Ovary (tissue), 7 donors: ENCODE measurements at regions not wholly inside any gene's neighbourhood (a gene's known extent, or its start where the extent isn't known, plus 50 kb on each side); places are given as distances from the start of the nearest gene placed in this dataset. TPM values are rescaled to one million over a fixed set of nuclear protein-coding genes. Genes with fewer than 3 reads are reported as not detected.

Experiments used
- DNase-seq, 5 donors: peaks; one replicate each; pipeline ENCODE4 v3.0.0-alpha.2; 2019 to 2020
- H3K27ac ChIP-seq, 2 donors: fragments of 200-600 bp; one replicate each; pipeline versions ENCODE4 v1.5.1 to v1.8.0; 2019 to 2022
- H3K27me3 ChIP-seq: fragments of 200-600 bp; one replicate; pipeline ENCODE4 v1.8.0; 2022
- H3K36me3 ChIP-seq: fragments of 200-600 bp; sonication (generic); one replicate; pipeline ENCODE4 v1.5.1; 2019
- H3K4me1 ChIP-seq: one replicate; pipeline ENCODE4 v1.8.1; 2013; ENCODE audit warnings: mild to moderate bottlenecking, moderate library complexity; ENCODE audit not compliant: insufficient read depth
- H3K4me3 ChIP-seq: fragments of 200-600 bp; sonication (generic); one replicate; pipeline ENCODE4 v1.5.1; 2017
- H3K9me3 ChIP-seq, 2 donors: fragments of 200-600 bp in 1 of 2; sonication (generic) in 1 of 2; one replicate each; pipeline versions ENCODE4 v1.5.1 to v1.8.1; 2013 to 2019; ENCODE audit warnings: mild to moderate bottlenecking in 1 of 2, moderate library complexity in 1 of 2
- EP300 ChIP-seq: sonication (generic); formaldehyde crosslinking; IDR thresholded peaks from one replicate; pipeline ENCODE4 v1.6.1; 2017; ENCODE audit warnings: antibody characterized with exemption
- POLR2A ChIP-seq: fragments of 450-650 bp; IDR thresholded peaks from one replicate; pipeline ENCODE4 v1.6.1; 2017; ENCODE audit warnings: antibody characterized with exemption, mild to moderate bottlenecking, moderate library complexity
- WGBS, 3 donors: extraction: QIAGEN DNeasy Blood & Tissue Kit in 1 of 3; methylation state at CpG; one replicate each; pipeline versions ENCODE4 v1.1.5 to v1.1.7; 2013 to 2017; 5-methylcytosine and 5-hydroxymethylcytosine counted together
- intact Hi-C, 4 donors: fragments of 100-400 bp; cut with DNase I; formaldehyde crosslinking; loops; one replicate each; pipeline versions ENCODE4 v1.11.0 to v1.15.1; 2022 to 2023
- small RNA-seq: library from RNA; depleted of rRNA; stranded (forward); fragments of <200 nt; gene quantifications from one replicate; pipeline ENCODE3, GENCODE V24; 2016
- TF ChIP-seq, protein P1 (sequence below), 3 donors: fragments of 450-650 bp in 2 of 3; fragments of 200-600 bp in 1 of 3; IDR thresholded peaks; one replicate each; pipeline versions ENCODE4 v1.5.1 to v1.8.0; 2016 to 2022; ENCODE audit warnings: antibody characterized with exemption in 3 of 3, mild to moderate bottlenecking in 1 of 3
- donor health status: DM: no; HTN: no; CAD: no; lungs with moderate emphysema.
- donor health status: DM: no; HTN: no; CAD: no.
- donor health status: Bipolar disorder and iron deficiency.
- donor health status: DM: no; HTN: no; CAD: no.
- donor health status: DM: yes; HTN: yes; CAD: no.

DNA sequence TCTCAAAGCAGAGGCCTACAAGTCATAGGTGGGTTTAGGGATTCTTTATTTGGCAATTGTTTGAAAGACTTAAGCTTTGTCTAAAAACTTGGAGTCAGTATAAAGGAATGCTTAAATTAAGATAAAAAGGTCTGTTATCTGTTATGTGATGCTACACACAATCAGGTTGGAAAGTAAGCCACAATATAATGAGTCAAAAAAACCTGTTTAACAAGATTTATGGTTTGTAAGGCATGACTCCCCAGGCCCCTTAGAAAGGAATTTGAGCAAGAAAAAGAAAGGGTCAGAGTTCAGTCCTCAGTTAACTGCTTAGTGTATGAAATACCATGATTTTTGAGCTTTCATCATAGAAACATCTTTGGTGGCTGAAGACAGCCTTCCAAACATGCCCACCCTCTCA is 66.8 kb upstream of the HMGN3 start:
- Histone ChIP-seq H3K4me1 (no peaks in the 10 kb centered on the region), H3K36me3 (no peaks in the 10 kb centered on the region), H3K4me3 (no peak overlapping the region), H3K9me3 (no peaks in the 10 kb centered on the region), H3K27me3 (no peaks in the 10 kb centered on the region), H3K27ac (no peak overlapping the region)
- intact Hi-C loops: no loop called here
- TF ChIP-seq, protein P1, sequence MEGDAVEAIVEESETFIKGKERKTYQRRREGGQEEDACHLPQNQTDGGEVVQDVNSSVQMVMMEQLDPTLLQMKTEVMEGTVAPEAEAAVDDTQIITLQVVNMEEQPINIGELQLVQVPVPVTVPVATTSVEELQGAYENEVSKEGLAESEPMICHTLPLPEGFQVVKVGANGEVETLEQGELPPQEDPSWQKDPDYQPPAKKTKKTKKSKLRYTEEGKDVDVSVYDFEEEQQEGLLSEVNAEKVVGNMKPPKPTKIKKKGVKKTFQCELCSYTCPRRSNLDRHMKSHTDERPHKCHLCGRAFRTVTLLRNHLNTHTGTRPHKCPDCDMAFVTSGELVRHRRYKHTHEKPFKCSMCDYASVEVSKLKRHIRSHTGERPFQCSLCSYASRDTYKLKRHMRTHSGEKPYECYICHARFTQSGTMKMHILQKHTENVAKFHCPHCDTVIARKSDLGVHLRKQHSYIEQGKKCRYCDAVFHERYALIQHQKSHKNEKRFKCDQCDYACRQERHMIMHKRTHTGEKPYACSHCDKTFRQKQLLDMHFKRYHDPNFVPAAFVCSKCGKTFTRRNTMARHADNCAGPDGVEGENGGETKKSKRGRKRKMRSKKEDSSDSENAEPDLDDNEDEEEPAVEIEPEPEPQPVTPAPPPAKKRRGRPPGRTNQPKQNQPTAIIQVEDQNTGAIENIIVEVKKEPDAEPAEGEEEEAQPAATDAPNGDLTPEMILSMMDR (IDR thresholded peaks at IDR 0.05): no peak
- no peak for TF ChIP-seq EP300
- no peak for DNase-seq

- 91 to 93% (median 92%) methylated on average over 1 of the region's 1 CpG for WGBS, 3 donors
- DNase-seq: no peak
- Histone ChIP-seq H3K4me1 (no peaks in the 10 kb centered on the region), H3K27ac (no peak overlapping the region), H3K27me3 (no peaks in the 10 kb centered on the region), H3K9me3 (no peaks in the 10 kb centered on the region), H3K4me3 (no peak overlapping the region), H3K36me3 (no peaks in the 10 kb centered on the region)
- intact Hi-C loops: no loop called here
- TF ChIP-seq POLR2A: no peak
- TF ChIP-seq, protein P1 (IDR thresholded peaks at IDR 0.05): no peak
- TF ChIP-seq EP300: no peak
Measured at GRCh38 chr6:79296211-79296610, 61.7 kb upstream of the HMGN3 start.

Small RNA genes lying in the stretch of these regions (small RNA-seq; reads per million reads assigned to genes)
- gene AL078601.1 (not detected), gene RF00019 (not detected)
